GM12873 (cell line): ENCODE measurements at regions not wholly inside any gene's neighbourhood (a gene's known extent, or its start where the extent isn't known, plus 50 kb on each side); places are given as distances from the start of the nearest gene placed in this dataset.

Experiments
- CTCF ChIP-seq: IDR thresholded peaks from 2 replicates; pipeline ENCODE4 v1.5.1; 2012; ENCODE audit warnings: low read depth, mild to moderate bottlenecking, moderate library complexity, low read length, control low read depth; ENCODE audit not compliant: insufficient read depth; ENCODE audit errors: missing control alignments

GRCh38 chr10:78654047-78654590 is 414.6 kb upstream of the ZMIZ1 start:
- no peak for TF ChIP-seq CTCF

- no peak for TF ChIP-seq CTCF
These were observed 412.8 kb upstream of the ZMIZ1 start for GRCh38 chr10:78655979-78656378.

- TF ChIP-seq CTCF = no peak
These were observed 412.2 kb upstream of the ZMIZ1 start for GRCh38 chr10:78656417-78657162.

DNA sequence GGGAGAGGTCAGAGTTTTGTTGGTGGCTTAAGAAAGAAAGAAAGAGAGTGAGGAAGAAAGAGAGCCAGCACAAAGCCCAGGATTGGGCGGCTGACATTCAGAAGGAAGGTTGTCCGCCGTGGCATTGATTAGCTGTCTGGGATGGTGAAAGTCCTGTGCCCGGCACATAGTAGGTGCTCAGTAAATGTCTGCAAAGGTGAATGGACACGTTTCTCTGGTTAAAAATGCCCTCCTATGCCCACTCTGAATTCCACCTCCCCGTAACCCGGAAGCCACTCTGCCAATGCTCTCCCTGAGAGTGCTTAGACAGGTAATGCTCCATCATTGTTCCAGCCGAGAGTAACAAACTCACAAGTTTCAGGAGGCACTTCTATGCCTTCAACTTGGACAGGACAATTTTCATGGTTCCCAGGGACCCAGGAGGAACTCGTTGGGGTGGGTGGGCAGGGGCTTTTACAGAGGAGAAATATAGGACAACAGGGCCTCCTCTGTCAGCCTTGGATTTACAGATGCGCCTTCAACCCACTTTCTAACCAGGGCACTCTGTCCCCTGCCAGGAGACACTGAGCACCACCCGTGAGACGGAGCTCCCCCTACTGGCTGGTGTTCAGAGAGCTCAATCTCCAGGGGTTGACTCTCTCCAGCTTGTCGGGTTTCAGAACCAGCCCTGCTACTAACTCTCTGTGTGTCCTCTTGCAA is 411.5 kb upstream of the ZMIZ1 start:
- peak; percentile 91 for TF ChIP-seq CTCF

DNA sequence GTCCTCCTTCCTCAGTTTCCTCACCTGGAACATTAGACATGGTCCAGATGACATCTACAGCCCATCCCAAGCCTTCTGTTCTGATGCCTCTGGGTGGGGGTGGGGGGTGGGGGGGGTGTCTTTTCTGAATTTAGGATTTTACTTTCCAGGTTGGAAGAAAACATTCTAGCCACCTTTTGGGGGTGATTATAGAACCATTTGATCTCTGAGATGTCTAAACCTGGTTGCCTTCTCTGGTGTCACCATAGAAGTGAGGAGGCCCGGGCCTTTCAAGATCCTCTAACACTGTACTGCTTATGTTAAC is 411.0 kb upstream of the ZMIZ1 start:
- TF ChIP-seq CTCF = no peak

- TF ChIP-seq CTCF = no peak
These were observed 409.8 kb upstream of the ZMIZ1 start for GRCh38 chr10:78658645-78659597.

GRCh38 chr10:78659598-78659967 is 409.2 kb upstream of the ZMIZ1 start:
- no peak for TF ChIP-seq CTCF
